Esophagus squamous epithelium (tissue), 4 donors: ENCODE measurements at regions not wholly inside any gene's neighbourhood (a gene's known extent, or its start where the extent isn't known, plus 50 kb on each side); places are given as distances from the start of the nearest gene placed in this dataset.

Source experiments
- POLR2A ChIP-seq, 4 donors: fragments of 450-650 bp; IDR thresholded peaks; one replicate each; pipeline ENCODE4 v1.6.1; 2017; ENCODE audit warnings: antibody characterized with exemption in 4 of 4, mild to moderate bottlenecking in 4 of 4, moderate library complexity in 3 of 4
- TF ChIP-seq, protein P1 (sequence below), 6 experiments: fragments of 450-650 bp in 4 of 6; fragments of 200-600 bp in 2 of 6; sonication (generic) in 2 of 6; IDR thresholded peaks; one replicate each; pipeline ENCODE4 v1.5.1; 2016 to 2019; ENCODE audit warnings: antibody characterized with exemption in 6 of 6, mild to moderate bottlenecking in 4 of 6, moderate library complexity in 4 of 6

DNA sequence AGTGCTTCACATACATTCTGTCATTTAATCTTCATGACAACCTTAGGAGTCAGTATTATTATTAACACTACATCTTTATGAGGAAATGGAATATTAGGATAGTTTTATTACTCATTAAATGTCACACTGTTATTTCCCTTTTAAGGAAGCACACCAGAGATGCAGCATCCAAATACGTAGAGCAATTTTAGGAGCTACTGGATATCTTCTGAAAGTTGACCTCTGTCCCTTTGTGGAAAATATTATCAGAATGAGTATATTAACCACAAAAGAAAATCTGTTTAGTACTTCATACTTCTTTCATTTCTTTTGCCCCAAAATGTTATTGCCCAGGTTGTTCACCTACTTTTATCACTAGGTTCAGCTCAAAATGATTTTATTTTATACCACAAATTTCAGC lies 72.9 kb upstream of the APCDD1 start:
- TF ChIP-seq, protein P1, sequence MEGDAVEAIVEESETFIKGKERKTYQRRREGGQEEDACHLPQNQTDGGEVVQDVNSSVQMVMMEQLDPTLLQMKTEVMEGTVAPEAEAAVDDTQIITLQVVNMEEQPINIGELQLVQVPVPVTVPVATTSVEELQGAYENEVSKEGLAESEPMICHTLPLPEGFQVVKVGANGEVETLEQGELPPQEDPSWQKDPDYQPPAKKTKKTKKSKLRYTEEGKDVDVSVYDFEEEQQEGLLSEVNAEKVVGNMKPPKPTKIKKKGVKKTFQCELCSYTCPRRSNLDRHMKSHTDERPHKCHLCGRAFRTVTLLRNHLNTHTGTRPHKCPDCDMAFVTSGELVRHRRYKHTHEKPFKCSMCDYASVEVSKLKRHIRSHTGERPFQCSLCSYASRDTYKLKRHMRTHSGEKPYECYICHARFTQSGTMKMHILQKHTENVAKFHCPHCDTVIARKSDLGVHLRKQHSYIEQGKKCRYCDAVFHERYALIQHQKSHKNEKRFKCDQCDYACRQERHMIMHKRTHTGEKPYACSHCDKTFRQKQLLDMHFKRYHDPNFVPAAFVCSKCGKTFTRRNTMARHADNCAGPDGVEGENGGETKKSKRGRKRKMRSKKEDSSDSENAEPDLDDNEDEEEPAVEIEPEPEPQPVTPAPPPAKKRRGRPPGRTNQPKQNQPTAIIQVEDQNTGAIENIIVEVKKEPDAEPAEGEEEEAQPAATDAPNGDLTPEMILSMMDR (IDR thresholded peaks at IDR 0.05): no peak
- no peak for TF ChIP-seq POLR2A (IDR thresholded peaks at IDR 0.05)
